ENCODE measurements at regions not wholly inside any gene's neighbourhood (a gene's known extent, or its start where the extent isn't known, plus 50 kb on each side); places are given as distances from the start of the nearest gene placed in this dataset.

GRCh38 chr2:167853717-167854116, 393.7 kb downstream of the STK39 start:
- H3K4me3 ChIP-seq (replicated peaks; ENCODE audit: low read depth, low read length), result no peak overlapping the region
- DNase-seq (ENCODE audit: low read depth), result no peak
- TF ChIP-seq CTCF (IDR thresholded peaks at IDR 0.05; ENCODE audit: low read length, missing control alignments), result no peak

- DNase-seq (ENCODE audit: low read depth), result no peak
- TF ChIP-seq CTCF (IDR thresholded peaks at IDR 0.05; ENCODE audit: low read length, missing control alignments), result no peak
- H3K4me3 ChIP-seq (replicated peaks; ENCODE audit: low read depth, low read length), result no peak overlapping the region
These were observed 395.5 kb downstream of the STK39 start for GRCh38 chr2:167851876-167852275.

GRCh38 chr2:167851323-167851860, 396.0 kb downstream of the STK39 start:
- no peak for TF ChIP-seq CTCF (IDR thresholded peaks at IDR 0.05; ENCODE audit: low read length, missing control alignments)
- no peak for DNase-seq (ENCODE audit: low read depth)
- no peak overlapping the region for H3K4me3 ChIP-seq (replicated peaks; ENCODE audit: low read depth, low read length)

GRCh38 chr2:167844714-167845530, 402.5 kb downstream of the STK39 start:
- no peak for TF ChIP-seq CTCF (IDR thresholded peaks at IDR 0.05; ENCODE audit: low read length, missing control alignments)
- H3K4me3 ChIP-seq (replicated peaks; ENCODE audit: low read depth, low read length), result no peak overlapping the region
- no peak for DNase-seq (ENCODE audit: low read depth)

- no peak overlapping the region for H3K4me3 ChIP-seq (replicated peaks; ENCODE audit: low read depth, low read length)
- no peak for DNase-seq (ENCODE audit: low read depth)
These were observed 403.7 kb downstream of the STK39 start for GRCh38 chr2:167843657-167844056.

GRCh38 chr2:167843217-167843616, 404.2 kb downstream of the STK39 start:
- DNase-seq (ENCODE audit: low read depth), result no peak
- TF ChIP-seq CTCF (IDR thresholded peaks at IDR 0.05; ENCODE audit: low read length, missing control alignments), result no peak
- no peak overlapping the region for H3K4me3 ChIP-seq (replicated peaks; ENCODE audit: low read depth, low read length)

More at GRCh38 chr2:167843657-167844056, 403.7 kb downstream of the STK39 start:
- no peak for TF ChIP-seq CTCF (IDR thresholded peaks at IDR 0.05; ENCODE audit: low read length, missing control alignments)
